HG02840 (cell line): ENCODE measurements at regions not wholly inside any gene's neighbourhood (a gene's known extent, or its start where the extent isn't known, plus 50 kb on each side); places are given as distances from the start of the nearest gene placed in this dataset.

Experiments used
- ATAC-seq: cut with Tn5 transposase; IDR thresholded peaks from one replicate; pipeline ENCODE4 v1.9.1; 2021; ENCODE audit warnings: mild to moderate bottlenecking, moderate library complexity, moderate number of reproducible peaks; ENCODE audit not compliant: unreplicated experiment, low FRiP score

GRCh38 chr3:117761703-117762620, 1052.4 kb downstream of the TUSC7 start:
- ATAC-seq: no peak

GRCh38 chr3:117762621-117763037, 1053.0 kb downstream of the TUSC7 start:
- ATAC-seq: no peak

GRCh38 chr3:117763561-117763960, 1054.0 kb downstream of the TUSC7 start:
- ATAC-seq: no peak

- no peak for ATAC-seq
Measured at GRCh38 chr3:117768581-117768980, 1059.0 kb downstream of the TUSC7 start.

- no peak for ATAC-seq
Measured at GRCh38 chr3:117774130-117774529, 1064.6 kb downstream of the TUSC7 start.

- ATAC-seq: no peak
Measured at GRCh38 chr3:117786349-117786748, 1076.8 kb downstream of the TUSC7 start.

GRCh38 chr3:117788061-117788460, 1078.5 kb downstream of the TUSC7 start:
- ATAC-seq: no peak

- ATAC-seq: no peak
Measured at GRCh38 chr3:117788506-117788905, 1078.9 kb downstream of the TUSC7 start.

- ATAC-seq: no peak
Measured at GRCh38 chr3:117790235-117790987, 1080.8 kb downstream of the TUSC7 start.

GRCh38 chr3:117793622-117794265, 1084.2 kb downstream of the TUSC7 start:
- ATAC-seq: no peak

- ATAC-seq: no peak
Measured at GRCh38 chr3:117798221-117798620, 1088.6 kb downstream of the TUSC7 start.

GRCh38 chr3:117798687-117799386, 1089.3 kb downstream of the TUSC7 start:
- no peak for ATAC-seq

- ATAC-seq: no peak
Measured at GRCh38 chr3:117799387-117799735, 1089.8 kb downstream of the TUSC7 start.

GRCh38 chr3:117801912-117802239, 1092.3 kb downstream of the TUSC7 start:
- no peak for ATAC-seq

GRCh38 chr3:117809186-117810081, 1099.9 kb downstream of the TUSC7 start:
- no peak for ATAC-seq

- ATAC-seq: no peak
Measured at GRCh38 chr3:117811786-117812185, 1102.2 kb downstream of the TUSC7 start.

- no peak for ATAC-seq
Measured at GRCh38 chr3:117814975-117815374, 1105.4 kb downstream of the TUSC7 start.

GRCh38 chr3:117817103-117817502, 1107.5 kb downstream of the TUSC7 start:
- ATAC-seq: no peak

GRCh38 chr3:117818592-117818991, 1109.0 kb downstream of the TUSC7 start:
- ATAC-seq: no peak
